Muscle of back (tissue), 3 donors: ENCODE measurements at regions not wholly inside any gene's neighbourhood (a gene's known extent, or its start where the extent isn't known, plus 50 kb on each side); places are given as distances from the start of the nearest gene placed in this dataset.

Source experiments
- DNase-seq, 3 donors: peaks; one replicate each; pipeline versions ENCODE4 v3.0.0 to v3.0.0-alpha.2; 2013

- DNase-seq, result no peak
Measured at GRCh38 chr9:3161912-3162311, 318.0 kb upstream of the PUM3 start.

DNA sequence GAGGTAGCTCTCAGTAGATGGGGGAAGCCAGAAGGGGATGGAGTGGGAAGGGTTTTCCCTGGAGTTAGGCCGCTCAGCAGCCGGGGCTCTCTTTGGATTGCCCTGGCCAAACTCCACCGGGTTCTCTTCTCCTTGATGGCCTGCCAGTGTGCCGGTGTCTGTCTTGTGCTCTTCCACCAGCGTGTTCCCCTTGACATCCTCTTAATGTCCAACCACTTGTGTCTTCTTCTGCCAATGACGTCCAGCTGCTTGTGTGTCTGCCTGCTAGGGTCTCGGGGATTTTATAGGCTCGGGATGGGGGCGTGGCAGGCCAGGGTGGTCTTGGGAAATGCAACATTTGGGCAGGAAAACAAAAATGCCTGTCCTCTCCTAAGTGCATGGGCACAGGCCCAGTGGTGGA lies 313.1 kb upstream of the PUM3 start:
- no peak for DNase-seq

- DNase-seq, result no peak
Measured at GRCh38 chr9:3151672-3152576, 308.0 kb upstream of the PUM3 start.

GRCh38 chr9:3150074-3150473 lies 306.2 kb upstream of the PUM3 start:
- peak; percentile 16 to 87 (median 63) for DNase-seq

GRCh38 chr9:3138231-3139229 lies 294.6 kb upstream of the PUM3 start:
- no peak for DNase-seq

- no peak for DNase-seq
Measured at GRCh38 chr9:3137347-3137695, 293.4 kb upstream of the PUM3 start.

DNA sequence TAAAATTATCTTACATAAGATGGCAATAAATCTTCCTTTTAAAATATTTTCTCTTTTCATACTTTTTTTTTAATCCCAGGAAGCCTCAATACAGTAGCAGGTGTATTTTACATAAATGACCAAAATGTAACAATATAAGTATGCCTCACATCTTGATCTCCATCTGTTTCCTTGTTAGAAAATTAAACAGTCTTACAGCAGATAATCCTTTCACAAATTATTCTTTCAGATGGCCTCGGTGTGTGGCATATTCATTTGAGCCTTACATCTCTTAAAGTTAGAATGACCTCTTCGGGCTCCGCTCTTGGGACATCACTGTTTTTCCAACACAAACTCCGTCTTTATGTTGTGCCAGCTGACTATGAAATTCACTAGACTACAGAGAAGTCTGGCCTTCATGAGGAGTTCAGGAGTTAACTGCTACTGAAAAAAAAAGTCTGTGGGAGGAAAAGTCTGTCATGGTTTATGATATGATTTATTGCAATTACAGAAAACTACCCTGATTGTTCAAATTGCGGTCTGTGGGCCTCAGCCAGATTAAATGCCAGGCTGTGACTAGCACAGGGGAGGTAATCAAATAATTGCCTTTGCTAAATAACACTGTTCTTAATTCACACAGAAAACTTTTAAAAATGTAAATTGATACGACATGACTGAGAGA lies 292.9 kb upstream of the PUM3 start:
- no peak for DNase-seq

DNA sequence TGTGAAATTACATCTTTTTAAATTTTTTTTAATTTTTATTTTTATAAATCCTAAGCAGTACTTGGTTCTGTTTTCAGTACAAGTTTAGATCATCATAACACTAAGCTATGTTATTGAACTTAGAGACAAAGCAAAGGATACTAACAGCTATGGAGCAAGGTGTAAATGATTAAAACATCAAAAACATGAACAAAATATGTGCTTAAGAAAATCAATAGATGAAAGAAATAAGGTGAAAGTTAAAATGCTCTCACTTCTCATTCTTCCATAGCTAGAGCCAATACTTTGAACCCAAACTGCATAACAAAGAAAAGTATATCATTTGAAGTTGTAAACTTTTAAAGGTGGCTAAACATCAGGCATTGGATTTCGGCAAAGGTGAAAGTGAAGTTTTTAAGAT lies 292.3 kb upstream of the PUM3 start:
- DNase-seq, result no peak

GRCh38 chr9:3127564-3127963 lies 283.7 kb upstream of the PUM3 start:
- DNase-seq, result no peak

GRCh38 chr9:3125602-3126405 lies 281.9 kb upstream of the PUM3 start:
- peak in 1 of 3 donors; percentile 23 for DNase-seq

- no peak for DNase-seq
Measured at GRCh38 chr9:3124001-3124400, 280.1 kb upstream of the PUM3 start.

GRCh38 chr9:3118081-3118480 lies 274.2 kb upstream of the PUM3 start:
- no peak for DNase-seq

DNA sequence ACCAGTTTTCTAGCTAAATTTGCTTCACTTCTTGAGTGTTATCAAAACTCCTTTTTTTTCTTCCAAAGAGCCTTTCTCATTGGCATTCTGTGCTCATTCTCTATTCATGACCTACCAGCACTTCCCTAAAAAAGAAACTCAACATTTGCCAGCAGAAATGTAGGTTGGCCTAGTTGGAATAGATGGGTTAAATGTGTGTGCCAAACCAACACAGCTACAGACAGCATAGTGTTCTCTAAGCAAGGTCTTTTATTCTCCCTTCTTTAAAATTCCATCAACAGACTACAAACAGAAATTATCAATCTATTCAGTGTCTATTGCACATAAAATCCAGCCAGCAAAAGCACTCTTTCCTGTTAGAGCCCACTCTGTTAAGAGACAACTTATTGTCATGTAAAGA lies 255.8 kb upstream of the PUM3 start:
- DNase-seq, result no peak

- DNase-seq, result no peak
Measured at GRCh38 chr9:3088219-3088618, 244.3 kb upstream of the PUM3 start.

DNA sequence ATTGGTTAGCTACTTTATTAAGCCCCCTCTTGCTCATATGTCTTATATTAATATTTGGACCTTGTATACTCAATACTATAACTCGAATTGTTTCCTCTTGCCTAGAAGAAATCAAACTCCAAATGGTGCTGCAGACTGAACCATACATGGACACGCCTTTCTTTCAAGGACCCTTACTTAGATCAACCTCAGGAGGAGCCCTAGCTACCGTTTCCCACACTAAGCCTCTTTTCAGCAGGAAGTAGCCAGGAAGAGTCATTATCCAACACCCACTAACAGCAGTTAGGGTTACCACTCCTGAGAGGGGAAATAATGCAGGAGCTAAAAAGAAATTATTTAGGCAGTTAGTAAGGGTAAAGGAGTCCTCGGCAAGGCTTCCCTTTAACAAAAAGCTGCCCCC lies 243.8 kb upstream of the PUM3 start:
- DNase-seq, result no peak

DNA sequence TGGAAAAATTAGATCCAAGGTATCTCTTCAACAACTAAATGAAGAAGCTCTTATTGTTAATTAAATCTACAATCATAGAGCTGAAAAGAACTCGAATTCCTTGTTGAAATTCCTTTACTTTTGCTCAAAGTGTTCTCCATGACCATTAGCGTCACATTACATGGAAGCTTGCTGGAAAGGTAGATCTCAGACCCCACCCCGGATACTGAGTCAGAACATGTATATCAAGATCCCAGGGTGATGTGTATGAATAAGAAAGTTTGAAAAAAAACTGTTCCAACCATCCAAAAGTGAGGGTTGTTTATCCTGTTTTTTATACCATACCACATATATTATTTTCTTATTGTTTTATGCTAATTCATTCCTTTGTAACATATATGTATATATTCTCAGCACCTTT lies 237.1 kb upstream of the PUM3 start:
- no peak for DNase-seq

DNA sequence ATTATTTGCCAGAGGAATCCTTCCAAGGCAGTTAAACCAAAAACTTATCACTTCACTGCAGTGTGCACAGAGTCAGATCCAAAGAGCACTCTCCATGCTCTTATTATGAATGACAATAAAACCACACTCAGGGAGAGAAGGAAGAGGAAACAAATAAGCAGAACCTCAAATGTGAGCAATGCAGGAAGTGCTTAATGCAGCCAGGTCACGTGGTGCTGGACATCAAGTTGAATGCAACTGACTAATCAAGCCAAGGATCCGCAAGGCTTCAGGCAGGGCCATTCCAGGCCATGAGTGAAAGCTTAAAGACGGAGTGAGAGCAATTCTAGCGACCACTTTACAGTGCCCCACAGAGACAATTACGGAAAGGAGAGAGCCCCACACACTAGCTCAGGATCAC lies 230.4 kb upstream of the PUM3 start:
- no peak for DNase-seq

- no peak for DNase-seq
Measured at GRCh38 chr9:3066591-3066990, 222.7 kb upstream of the PUM3 start.

DNA sequence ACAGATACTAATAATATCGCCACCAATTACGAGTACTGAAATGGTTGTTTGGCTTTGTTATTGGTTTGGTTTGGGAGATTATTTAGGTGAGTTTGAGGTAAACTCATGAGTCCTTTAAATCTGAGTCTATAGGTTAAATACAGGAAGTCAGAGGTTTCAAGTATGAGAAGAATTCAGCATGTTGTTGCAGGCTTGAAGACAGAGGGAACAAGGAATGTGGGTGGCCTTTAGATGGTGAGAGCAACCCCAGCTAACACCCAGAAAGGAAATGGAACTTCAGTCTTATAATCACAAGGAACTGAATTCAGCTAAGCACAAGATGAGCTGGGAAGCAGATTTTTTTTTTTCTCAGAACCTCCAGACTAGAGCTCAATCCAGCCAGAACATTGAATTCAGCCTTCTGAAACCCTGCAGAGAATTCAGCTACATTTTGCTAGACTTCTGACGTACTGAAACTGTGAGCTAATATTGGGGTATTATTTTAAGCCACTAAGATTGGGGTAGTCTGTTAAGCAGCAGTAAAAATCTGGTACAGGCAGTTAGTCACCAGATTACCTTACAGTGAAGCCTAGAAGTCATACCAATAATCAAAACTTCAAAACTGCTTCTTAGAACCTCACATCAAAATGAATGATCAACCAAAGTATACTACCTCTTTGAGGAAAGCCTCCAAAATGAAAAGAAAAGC lies 216.0 kb upstream of the PUM3 start:
- DNase-seq, result no peak

DNA sequence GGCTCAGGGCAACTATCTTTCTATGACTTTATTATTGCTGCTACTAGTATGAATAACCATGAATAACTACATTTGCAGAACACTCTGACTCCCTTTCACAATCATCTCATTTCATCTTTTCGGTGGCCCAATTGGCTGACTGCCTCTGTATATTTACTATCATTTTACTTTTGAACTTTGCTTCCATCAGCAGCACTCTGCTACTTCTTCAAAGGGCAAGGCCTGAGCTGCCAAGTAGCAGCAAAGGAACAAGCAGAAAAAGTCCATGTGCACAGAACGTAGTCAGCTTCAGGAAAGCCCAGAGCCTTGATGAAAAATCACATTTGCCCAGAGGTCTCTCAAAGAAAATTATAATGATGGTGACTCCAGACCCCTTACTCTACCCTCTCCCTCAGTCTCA lies 214.5 kb upstream of the PUM3 start:
- no peak for DNase-seq
